Activated naive CD8-positive, alpha-beta T cell treated with anti-CD3 and anti-CD28 coated beads for 36 hours (primary cell): ENCODE measurements at regions not wholly inside any gene's neighbourhood (a gene's known extent, or its start where the extent isn't known, plus 50 kb on each side); places are given as distances from the start of the nearest gene placed in this dataset.
A peak's percentile ranks its signal among the peaks of the same experiment; 100 is the strongest.
"Not testable (repeated sequence)": the region's sequence is repeated elsewhere in the genome, so short reads cannot be mapped to it uniquely, and the experiment has no call there.

Experiments used
- DNase-seq: peaks from one replicate; pipeline ENCODE4 v3.0.0; 2021
- H3K27ac Mint-ChIP-seq: one replicate; pipeline ENCODE4 v1.8.0; 2022; ENCODE audit warnings: mild to moderate bottlenecking, moderate library complexity, mixed read lengths
- H3K27me3 Mint-ChIP-seq: one replicate; pipeline ENCODE4 v1.8.0; 2022; ENCODE audit warnings: mild to moderate bottlenecking, mixed read lengths
- H3K36me3 Mint-ChIP-seq: one replicate; pipeline ENCODE4 v1.8.0; 2021; ENCODE audit warnings: mild to moderate bottlenecking, mixed read lengths
- H3K4me1 Mint-ChIP-seq: one replicate; pipeline ENCODE4 v1.8.0; 2021; ENCODE audit warnings: mixed read lengths
- H3K4me3 Mint-ChIP-seq: one replicate; pipeline ENCODE4 v1.8.0; 2022; ENCODE audit warnings: mild to moderate bottlenecking, moderate library complexity, mixed read lengths
- H3K9me3 Mint-ChIP-seq: one replicate; pipeline ENCODE4 v1.8.0; 2022; ENCODE audit warnings: mixed read lengths

DNA sequence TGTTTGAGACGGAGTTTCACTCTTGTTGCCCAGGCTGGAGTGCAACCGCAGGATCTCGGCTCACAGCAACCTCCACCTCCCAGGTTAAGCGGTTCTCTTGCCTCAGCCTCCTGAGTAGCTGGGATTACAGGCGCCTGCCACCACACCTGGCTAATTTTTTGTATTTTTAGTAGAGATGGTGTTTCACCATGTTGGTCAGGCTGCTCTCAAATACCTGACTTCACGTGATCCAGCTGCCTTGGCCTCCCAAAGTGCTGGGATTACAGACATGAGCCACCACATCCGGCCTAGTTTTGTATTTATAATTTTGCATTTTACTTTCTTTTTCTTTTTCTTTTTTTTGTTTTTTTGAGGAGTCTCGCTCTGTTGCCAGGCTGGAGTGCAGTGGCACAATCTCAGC is 85.3 kb upstream of the LARP1 start:
- not testable (repeated sequence) for H3K36me3 Mint-ChIP-seq, H3K9me3 Mint-ChIP-seq

DNA sequence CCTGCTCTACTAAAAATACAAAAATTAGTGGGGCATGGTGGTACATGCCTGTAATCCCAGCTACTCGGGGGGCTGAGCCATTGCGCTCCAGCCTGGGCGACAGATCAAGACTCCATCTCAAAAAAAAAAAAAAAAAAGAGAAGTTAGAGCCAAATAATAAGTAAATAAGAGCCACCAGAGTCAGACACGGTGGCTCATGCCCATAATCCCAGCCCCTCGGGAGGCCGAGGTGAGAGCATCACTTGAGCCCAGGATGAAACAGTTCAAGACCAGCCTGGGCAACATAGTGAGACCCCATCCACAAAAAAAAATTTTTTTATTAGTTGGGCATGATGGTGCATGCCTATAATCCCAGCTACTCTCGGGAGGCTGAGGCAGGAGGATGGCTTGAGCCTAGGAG is 85.8 kb upstream of the LARP1 start:
- Mint-ChIP-seq H3K36me3 (peaks cover 3% of the 10 kb centered on the region), H3K27ac (no peak overlapping the region), H3K9me3 (peaks cover 8% of the 10 kb centered on the region), H3K4me1 (no peaks in the 10 kb centered on the region), H3K4me3 (no peak overlapping the region), H3K27me3 (no peaks in the 10 kb centered on the region)
- no peak for DNase-seq

More for the DNA sequence above, 85.3 kb upstream of the LARP1 start:
- H3K4me3 Mint-ChIP-seq, H3K27ac Mint-ChIP-seq, DNase-seq, H3K27me3 Mint-ChIP-seq, H3K4me1 Mint-ChIP-seq: not testable (repeated sequence)

DNA sequence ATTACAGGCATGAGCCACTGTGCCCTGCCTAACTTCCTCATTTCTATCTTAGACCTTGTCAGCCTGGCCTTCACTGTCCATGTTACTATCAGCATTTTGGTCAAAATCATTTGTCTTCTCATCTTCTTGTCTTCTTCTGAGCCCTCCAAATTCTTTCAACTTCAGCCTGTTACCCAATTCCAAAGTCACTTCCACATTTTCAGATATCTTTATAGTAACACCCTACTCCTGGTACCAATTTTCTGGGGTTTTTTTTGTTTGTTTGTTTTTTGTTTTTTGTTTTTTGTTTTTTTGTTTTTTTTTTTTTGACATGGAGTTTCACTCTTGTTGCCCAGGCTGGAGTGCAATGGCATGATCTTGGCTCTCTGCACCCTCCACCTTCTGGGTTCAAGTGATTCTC is 90.3 kb upstream of the LARP1 start:
- Mint-ChIP-seq H3K27ac (no peak overlapping the region), H3K27me3 (no peaks in the 10 kb centered on the region), H3K9me3 (peaks cover 10% of the 10 kb centered on the region), H3K4me3 (no peak overlapping the region), H3K36me3 (peaks cover 3% of the 10 kb centered on the region), H3K4me1 (no peaks in the 10 kb centered on the region)
- DNase-seq, result no peak

DNA sequence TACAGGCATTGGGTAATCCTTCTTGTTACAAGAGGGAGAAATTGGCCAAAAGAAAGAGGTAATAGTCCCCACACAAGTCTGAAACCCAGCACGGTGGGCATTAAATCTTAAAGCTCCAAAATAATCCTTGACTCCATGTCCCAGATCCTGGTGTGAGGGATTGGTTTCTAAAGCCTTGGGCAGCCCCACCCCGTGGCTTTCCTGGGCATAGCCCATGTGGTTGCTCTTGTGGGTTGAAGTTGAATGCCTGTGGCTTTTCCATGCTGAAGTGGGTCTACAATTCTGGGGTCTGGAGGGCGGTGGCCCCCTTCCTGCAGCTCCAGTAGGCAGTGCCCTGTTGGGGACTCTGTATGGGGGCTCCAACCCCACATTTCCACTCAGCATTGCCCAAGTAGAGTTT is 91.8 kb upstream of the LARP1 start:
- peaks cover 10% of the 10 kb centered on the region for H3K9me3 Mint-ChIP-seq
- no peak overlapping the region for H3K4me3 Mint-ChIP-seq
- no peaks in the 10 kb centered on the region for H3K4me1 Mint-ChIP-seq
- H3K27me3 Mint-ChIP-seq, result no peaks in the 10 kb centered on the region
- peaks cover 3% of the 10 kb centered on the region for H3K36me3 Mint-ChIP-seq
- DNase-seq, result no peak
- no peak overlapping the region for H3K27ac Mint-ChIP-seq

DNA sequence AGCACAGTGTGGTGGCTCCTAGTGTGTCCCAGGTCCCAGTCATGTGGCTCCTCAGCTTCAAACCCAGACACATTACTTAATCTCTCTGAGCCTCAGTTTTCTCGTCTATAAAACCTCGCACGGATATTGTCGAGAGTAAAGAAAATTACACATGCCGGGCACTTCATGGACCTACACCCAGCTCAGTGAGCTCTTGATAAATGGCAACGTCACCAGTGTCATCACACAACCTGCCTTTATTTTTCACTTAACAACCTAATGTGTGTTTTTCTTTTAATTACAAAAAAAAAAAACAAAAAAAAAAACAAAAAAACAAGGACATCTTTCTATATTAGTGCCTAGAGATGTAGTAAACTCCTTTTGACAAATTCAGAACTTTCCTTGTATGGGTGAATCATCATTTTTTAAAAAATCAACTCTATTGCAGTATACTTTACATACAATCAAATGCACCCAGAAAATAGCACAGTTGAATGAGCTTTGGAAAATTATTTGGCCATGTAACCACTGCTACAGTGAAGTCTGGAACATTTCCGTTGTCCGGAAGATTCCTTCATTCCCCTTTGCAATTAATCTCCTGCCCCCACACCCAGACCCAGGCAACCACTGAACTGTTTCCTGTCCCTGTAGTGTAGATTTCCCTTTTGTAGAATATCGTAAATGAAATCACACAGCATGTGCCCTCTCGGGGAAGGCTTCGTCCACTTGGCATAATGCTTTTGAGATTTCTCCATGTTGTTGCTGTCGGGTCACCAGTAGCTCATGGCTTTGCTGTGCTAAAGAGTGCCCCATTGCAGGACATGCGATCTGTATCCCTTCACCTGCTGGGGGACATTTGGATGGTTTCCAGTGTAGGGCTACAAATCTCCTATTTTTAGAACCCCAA is 100.4 kb upstream of the LARP1 start:
- H3K4me3 Mint-ChIP-seq, result no peak overlapping the region
- H3K4me1 Mint-ChIP-seq, result peaks cover 13% of the 10 kb centered on the region
- H3K27ac Mint-ChIP-seq, result peak overlapping the region; percentile 65
- H3K9me3 Mint-ChIP-seq, result no peaks in the 10 kb centered on the region
- H3K27me3 Mint-ChIP-seq, result no peaks in the 10 kb centered on the region
- no peaks in the 10 kb centered on the region for H3K36me3 Mint-ChIP-seq
- no peak for DNase-seq

DNA sequence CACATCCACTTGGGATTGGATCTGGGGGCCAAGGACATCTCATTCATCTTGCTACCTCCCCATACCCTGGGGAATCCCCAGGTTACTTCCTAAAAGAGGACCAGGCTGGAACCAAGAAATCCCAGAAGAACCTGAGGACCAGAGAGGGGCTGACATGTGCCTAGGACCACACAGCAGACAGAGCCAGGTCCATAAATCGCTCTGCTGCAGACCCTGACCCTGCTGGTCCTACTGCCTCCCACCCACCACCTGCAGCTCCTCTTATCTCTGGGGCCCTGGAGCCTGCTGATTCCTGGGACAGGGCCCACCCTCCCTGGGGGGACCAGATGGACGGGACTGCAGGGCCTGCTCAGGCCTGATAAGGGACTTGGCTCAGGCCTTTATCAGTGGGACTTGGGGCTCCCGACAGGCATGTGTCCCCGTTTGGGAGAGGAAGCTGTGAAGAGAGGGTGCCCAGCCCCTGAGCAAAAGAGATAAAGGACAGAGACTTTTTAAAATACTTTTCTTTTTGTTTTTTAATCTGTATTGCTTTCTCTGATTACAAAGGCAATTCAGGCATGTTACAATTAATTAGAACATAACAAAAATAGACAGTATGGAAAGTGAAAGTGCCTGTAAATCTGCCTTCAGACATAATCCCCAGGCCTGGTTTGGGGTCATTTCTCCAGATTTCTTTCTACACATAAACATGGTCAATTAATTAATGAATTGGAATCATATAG is 101.3 kb upstream of the LARP1 start:
- no peaks in the 10 kb centered on the region for H3K27me3 Mint-ChIP-seq
- peak overlapping the region; percentile 65 for H3K27ac Mint-ChIP-seq
- H3K4me3 Mint-ChIP-seq, result no peak overlapping the region
- H3K9me3 Mint-ChIP-seq, result no peaks in the 10 kb centered on the region
- DNase-seq, result no peak
- H3K4me1 Mint-ChIP-seq, result peaks cover 13% of the 10 kb centered on the region
- H3K36me3 Mint-ChIP-seq, result no peaks in the 10 kb centered on the region

DNA sequence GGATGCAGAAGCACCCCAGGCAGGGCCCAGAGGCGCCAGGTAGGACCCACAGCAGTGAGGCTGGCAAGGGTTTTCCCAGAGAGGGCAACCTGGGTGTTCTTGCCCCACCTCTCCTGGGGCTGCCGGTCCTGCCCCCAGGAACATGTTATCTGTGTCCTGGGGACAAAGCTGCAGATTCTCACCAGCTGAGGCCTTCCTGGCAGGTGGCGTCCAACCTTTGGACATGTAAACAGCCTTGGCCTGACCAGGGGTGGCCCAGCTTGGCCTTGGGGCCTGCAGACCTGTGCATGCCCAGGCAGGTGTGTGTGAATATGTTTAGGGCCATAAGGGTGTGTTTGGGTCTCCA is 101.8 kb upstream of the LARP1 start:
- H3K9me3 Mint-ChIP-seq, result no peaks in the 10 kb centered on the region
- H3K4me3 Mint-ChIP-seq, result no peak overlapping the region
- no peak for DNase-seq
- no peaks in the 10 kb centered on the region for H3K36me3 Mint-ChIP-seq
- no peak overlapping the region for H3K27ac Mint-ChIP-seq
- no peaks in the 10 kb centered on the region for H3K27me3 Mint-ChIP-seq
- H3K4me1 Mint-ChIP-seq, result peaks cover 13% of the 10 kb centered on the region

DNA sequence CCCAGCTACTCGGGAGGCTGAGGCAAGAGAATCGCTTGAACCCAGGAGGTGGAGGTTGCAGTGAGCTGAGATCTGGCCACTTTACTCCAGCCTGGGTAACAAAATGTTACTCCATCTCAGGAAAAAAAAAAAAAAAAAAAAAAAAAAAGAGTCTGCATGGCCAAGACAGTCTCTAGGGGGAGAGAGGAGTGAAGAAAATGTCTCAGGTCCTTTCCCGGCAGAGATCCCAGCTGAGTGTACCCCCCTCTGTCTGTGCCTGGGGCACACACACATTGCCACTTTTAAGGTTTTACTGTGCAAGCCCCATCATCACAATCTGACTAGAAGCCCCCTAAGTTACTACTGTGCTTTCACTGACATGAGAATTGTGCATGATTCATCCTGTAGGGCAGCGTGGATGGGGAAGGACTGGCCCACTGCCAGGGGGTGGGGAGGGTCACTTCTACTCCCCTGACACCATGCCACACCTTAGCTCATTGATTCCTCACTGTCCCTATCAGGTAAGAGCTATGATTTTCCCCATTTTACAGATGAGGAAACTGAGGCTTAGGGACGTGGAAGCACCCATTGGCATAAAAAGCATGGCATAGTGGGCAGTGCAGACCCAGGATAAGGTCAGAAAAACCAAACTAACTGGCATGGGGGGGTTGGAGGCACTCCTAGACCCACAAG is 102.3 kb upstream of the LARP1 start:
- no peaks in the 10 kb centered on the region for H3K9me3 Mint-ChIP-seq
- no peak overlapping the region for H3K27ac Mint-ChIP-seq
- H3K4me3 Mint-ChIP-seq, result no peak overlapping the region
- H3K27me3 Mint-ChIP-seq, result no peaks in the 10 kb centered on the region
- no peak for DNase-seq
- H3K4me1 Mint-ChIP-seq, result peaks cover 14% of the 10 kb centered on the region
- no peaks in the 10 kb centered on the region for H3K36me3 Mint-ChIP-seq

DNA sequence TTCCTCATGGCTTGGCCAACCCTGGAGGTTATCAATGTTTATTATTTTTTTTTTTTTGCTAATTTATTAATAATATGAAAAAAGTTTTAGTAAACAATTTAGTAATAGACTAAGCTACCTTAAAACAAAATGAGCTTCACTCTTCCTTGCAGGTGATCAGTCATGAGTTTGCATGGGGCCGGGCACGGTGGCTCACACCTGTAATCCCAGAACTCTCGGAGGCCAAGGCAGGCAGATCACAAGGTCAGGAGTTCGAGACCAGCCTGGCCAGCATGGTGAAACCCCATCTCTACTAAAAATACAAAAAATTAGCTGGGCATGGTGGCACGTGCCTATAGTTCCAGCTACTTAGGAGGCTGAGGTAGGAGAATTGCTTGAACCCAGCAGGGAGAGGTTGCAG is 103.4 kb upstream of the LARP1 start:
- H3K27ac Mint-ChIP-seq, H3K4me3 Mint-ChIP-seq, DNase-seq, H3K9me3 Mint-ChIP-seq, H3K27me3 Mint-ChIP-seq, H3K36me3 Mint-ChIP-seq: not testable (repeated sequence)
- H3K4me1 Mint-ChIP-seq, result peaks cover 25% of the 10 kb centered on the region

DNA sequence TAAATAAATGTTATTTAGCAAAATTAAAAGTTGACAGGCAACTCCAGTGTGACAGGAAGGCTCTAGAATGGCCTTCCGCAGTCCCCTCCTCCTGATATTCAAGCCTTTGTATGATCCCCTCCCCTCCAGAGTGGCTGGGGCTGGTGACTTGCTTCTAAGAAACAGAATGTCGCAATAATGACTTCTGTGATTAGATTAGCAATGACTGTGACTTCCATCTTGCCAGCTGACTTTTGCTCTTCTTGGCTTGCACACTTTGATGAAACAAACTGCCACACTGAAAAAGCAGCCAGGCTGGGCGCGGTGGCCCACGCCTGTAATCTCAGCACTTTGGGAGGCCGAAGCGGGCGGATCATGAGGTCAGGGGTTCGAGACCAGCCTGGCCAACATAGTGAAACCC is 106.5 kb upstream of the LARP1 start:
- H3K4me1 Mint-ChIP-seq, result peaks cover 18% of the 10 kb centered on the region
- peaks cover 3% of the 10 kb centered on the region for H3K36me3 Mint-ChIP-seq

DNA sequence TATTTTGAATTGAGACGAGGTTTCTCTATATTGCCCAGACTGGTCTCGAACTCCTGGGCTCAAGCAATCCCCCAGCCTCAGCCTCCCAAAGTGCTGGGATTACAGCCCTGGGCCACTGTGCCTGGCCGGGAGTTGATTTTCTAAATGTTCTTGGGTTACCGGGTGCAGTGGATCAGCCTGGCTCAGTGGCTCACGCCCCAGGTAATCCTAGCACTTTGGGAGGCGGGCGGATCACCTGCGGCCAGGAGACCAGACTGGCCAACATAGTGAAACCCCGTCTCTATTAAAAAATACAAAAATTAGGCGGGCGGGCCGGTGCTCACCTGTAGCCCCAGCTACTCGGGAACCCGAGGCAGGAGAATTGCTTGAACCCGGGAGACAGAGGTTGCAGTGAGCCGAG is 106.9 kb upstream of the LARP1 start:
- no peak for DNase-seq
- H3K4me3 Mint-ChIP-seq, result no peak overlapping the region
- no peak overlapping the region for H3K27ac Mint-ChIP-seq
- peaks cover 18% of the 10 kb centered on the region for H3K4me1 Mint-ChIP-seq
- H3K36me3 Mint-ChIP-seq, result peaks cover 4% of the 10 kb centered on the region
- peaks cover 4% of the 10 kb centered on the region for H3K27me3 Mint-ChIP-seq
- H3K9me3 Mint-ChIP-seq, result peaks cover 13% of the 10 kb centered on the region

More for the DNA sequence above, 106.5 kb upstream of the LARP1 start:
- H3K27me3 Mint-ChIP-seq, result peaks cover 4% of the 10 kb centered on the region
- H3K9me3 Mint-ChIP-seq, result peaks cover 8% of the 10 kb centered on the region
- no peak for DNase-seq
- H3K27ac Mint-ChIP-seq, result no peak overlapping the region
- no peak overlapping the region for H3K4me3 Mint-ChIP-seq

DNA sequence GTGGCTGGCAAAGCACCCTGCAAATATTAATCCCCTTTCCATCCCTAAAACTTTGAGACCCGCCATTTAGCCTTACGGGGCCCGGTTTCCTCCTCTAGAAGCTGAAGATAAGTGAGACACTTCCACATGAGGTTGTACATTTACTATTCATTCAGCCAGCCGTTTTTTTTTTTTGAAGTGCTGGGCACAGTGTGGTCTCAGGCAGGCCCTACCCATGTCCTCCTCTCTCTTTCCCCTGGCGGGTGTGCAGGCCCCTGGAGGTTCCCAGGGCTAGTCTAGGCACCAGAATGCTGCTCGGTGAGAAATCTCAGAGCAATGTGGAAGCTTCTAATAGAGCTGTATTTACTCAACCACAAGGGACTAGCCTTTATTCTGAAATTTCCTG is 107.4 kb upstream of the LARP1 start:
- Mint-ChIP-seq H3K9me3 (peaks cover 15% of the 10 kb centered on the region), H3K4me3 (peak overlapping the region; percentile 78), H3K36me3 (peaks cover 4% of the 10 kb centered on the region), H3K4me1 (peaks cover 18% of the 10 kb centered on the region), H3K27me3 (peaks cover 4% of the 10 kb centered on the region), H3K27ac (peak overlapping the region; percentile 52)
- DNase-seq, result no peak

DNA sequence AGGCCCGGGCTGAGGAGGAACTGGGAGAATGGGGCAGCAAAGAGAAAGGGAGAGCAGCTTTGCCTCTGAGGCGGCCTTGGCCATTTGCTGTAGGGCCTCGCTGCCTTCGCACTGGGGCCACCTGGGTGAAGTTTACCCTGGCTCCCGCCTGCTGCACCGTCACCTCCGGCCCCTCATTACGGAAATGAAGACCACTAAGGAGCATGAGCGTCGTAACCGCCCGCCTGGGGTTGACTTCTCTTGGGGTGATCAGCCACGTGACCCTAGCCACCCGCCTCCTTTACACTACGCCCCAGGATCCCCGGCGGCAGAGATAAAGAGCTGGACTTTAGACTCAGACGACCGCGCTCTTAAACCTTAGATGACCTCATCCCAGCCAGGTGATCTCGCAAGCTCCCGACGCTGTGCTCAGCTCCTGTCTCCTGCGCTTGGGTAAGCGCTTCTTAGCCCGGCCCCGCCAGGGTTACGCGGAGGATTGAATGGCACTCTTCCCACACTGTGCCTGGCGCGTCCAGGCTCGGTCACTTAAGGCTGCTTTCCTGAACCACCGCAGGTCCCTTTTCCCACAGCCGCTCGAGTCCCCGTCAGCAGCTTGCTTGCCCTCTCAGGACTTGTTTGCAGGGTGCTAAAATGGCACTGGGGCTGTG is 107.9 kb upstream of the LARP1 start:
- H3K36me3 Mint-ChIP-seq, result peaks cover 4% of the 10 kb centered on the region
- DNase-seq, result peak; percentile 47
- peaks cover 4% of the 10 kb centered on the region for H3K27me3 Mint-ChIP-seq
- peaks cover 15% of the 10 kb centered on the region for H3K9me3 Mint-ChIP-seq
- H3K27ac Mint-ChIP-seq, result peak overlapping the region; percentile 52
- peaks cover 18% of the 10 kb centered on the region for H3K4me1 Mint-ChIP-seq
- peak overlapping the region; percentile 78 for H3K4me3 Mint-ChIP-seq

DNA sequence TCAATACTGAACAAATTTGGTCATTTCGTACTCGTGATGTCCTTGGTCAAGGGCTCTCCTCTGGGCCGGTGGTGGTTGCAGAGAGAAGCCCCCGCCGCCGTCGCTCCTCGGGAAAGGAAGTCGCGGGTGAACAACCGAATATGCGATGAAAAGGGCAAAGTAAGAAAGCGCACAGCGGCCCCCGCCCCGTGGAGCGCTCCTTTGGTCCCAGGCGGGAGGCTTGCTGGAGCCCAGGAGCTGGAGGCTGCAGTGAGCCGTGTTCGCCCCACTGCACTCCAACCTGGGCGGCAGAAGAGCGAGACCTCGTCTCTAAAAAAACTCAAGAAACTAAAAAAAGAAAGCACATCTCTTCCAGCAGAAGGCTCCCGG is 108.4 kb upstream of the LARP1 start:
- peaks cover 18% of the 10 kb centered on the region for H3K4me1 Mint-ChIP-seq
- H3K4me3 Mint-ChIP-seq, result peak overlapping the region; percentile 78
- H3K36me3 Mint-ChIP-seq, result peaks cover 4% of the 10 kb centered on the region
- peaks cover 15% of the 10 kb centered on the region for H3K9me3 Mint-ChIP-seq
- DNase-seq, result no peak
- H3K27me3 Mint-ChIP-seq, result peaks cover 7% of the 10 kb centered on the region
- peak overlapping the region; percentile 52 for H3K27ac Mint-ChIP-seq
